ENCODE measurements at regions not wholly inside any gene's neighbourhood (a gene's known extent, or its start where the extent isn't known, plus 50 kb on each side); places are given as distances from the start of the nearest gene placed in this dataset.

- no peak for TF ChIP-seq POLR2A (IDR thresholded peaks at IDR 0.05; ENCODE audit: extremely low read depth, insufficient read length)
- no peak for TF ChIP-seq MYC (IDR thresholded peaks at IDR 0.05; ENCODE audit: low read depth, low read length)
- TF ChIP-seq CTCF (IDR thresholded peaks at IDR 0.05; ENCODE audit: low read depth, low read length): no peak
- no peak for TF ChIP-seq MAX (IDR thresholded peaks at IDR 0.05; ENCODE audit: low read depth, low read length)
- H3K4me3 ChIP-seq (ENCODE audit: low read depth, low read length): no peak overlapping the region
- DNase-seq (ENCODE audit: low read depth): no peak
These were observed 50.4 kb upstream of the NXPH2 start for GRCh38 chr2:138830547-138830946.

Data from NB4 (cell line).